IPS-18a (cell line): ENCODE measurements at regions not wholly inside any gene's neighbourhood (a gene's known extent, or its start where the extent isn't known, plus 50 kb on each side); places are given as distances from the start of the nearest gene placed in this dataset.
"Not testable (repeated sequence)": the region's sequence is repeated elsewhere in the genome, so short reads cannot be mapped to it uniquely, and the experiment has no call there.

Source experiments
- H3K27ac ChIP-seq: one replicate; pipeline ENCODE4 v1.5.1; 2013; ENCODE audit warnings: low read length
- H3K27me3 ChIP-seq: one replicate; pipeline ENCODE4 v1.6.1; 2013; ENCODE audit warnings: mild to moderate bottlenecking, low read length; ENCODE audit not compliant: control insufficient read depth, insufficient read depth
- H3K36me3 ChIP-seq: one replicate; pipeline ENCODE4 v1.6.1; 2013; ENCODE audit warnings: low read depth, low read length; ENCODE audit not compliant: control insufficient read depth
- H3K4me1 ChIP-seq: one replicate; pipeline ENCODE4 v1.6.1; 2013; ENCODE audit warnings: low read depth, low read length; ENCODE audit not compliant: control insufficient read depth
- H3K4me3 ChIP-seq: one replicate; pipeline ENCODE4 v1.5.1; 2013; ENCODE audit warnings: low read length
- H3K9ac ChIP-seq: one replicate; pipeline ENCODE4 v1.6.1; 2013; ENCODE audit warnings: mild to moderate bottlenecking, low read length, moderate library complexity
- H3K9me3 ChIP-seq: one replicate; pipeline ENCODE4 v1.6.1; 2013; ENCODE audit warnings: low read depth, low read length; ENCODE audit not compliant: control insufficient read depth

DNA sequence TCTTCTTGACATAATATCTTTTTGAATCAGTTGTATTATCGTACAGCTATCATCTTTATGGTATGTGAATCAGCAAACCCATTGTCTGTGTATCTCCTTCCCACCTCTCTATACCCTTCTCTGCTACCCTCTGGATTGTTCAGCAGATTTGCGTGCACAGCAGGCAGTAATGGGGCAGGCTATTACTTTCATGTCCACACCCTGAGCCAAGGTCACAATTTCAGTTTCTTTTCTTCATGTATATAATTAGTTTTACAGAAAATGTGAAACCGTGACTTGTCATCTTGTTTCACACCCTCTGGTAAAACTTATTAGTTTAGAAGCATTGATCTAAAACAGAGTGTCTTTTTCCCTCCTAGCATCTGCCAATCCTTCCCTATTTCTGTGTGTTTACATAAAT lies 770.4 kb upstream of the SEMA6D start:
- no peak overlapping the region for H3K9ac ChIP-seq

GRCh38 chr15:46955576-46955975 lies 761.7 kb upstream of the SEMA6D start:
- Histone ChIP-seq H3K4me3 (no peak overlapping the region), H3K27me3 (no peaks in the 10 kb centered on the region), H3K36me3 (no peaks in the 10 kb centered on the region), H3K27ac (no peak overlapping the region), H3K4me1 (no peaks in the 10 kb centered on the region), H3K9ac (no peak overlapping the region), H3K9me3 (no peaks in the 10 kb centered on the region)

More for the DNA sequence above, 770.4 kb upstream of the SEMA6D start:
- no peaks in the 10 kb centered on the region for H3K27me3 ChIP-seq
- no peak overlapping the region for H3K27ac ChIP-seq
- no peaks in the 10 kb centered on the region for H3K9me3 ChIP-seq
- H3K36me3 ChIP-seq, result no peaks in the 10 kb centered on the region
- H3K4me1 ChIP-seq, result no peaks in the 10 kb centered on the region
- H3K4me3 ChIP-seq, result no peak overlapping the region

DNA sequence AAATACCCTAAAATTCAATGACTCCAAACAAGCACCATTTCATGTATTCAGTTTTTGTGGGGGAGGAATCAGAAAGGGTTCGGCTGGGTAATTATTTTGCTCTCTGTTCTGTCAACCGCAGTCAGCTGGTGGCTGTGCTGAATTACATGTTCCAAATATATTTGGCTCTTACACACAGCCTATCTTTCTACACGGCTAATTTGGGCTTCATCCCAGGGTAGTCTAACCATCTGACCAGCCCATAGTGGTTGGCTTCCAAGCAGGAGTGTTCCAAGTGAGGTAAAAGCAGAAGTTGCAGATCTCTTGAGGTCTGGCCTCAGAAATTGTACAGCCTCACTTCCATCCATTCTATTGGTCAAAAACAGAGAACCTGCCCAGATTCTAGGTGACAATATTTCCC lies 760.8 kb upstream of the SEMA6D start:
- no peaks in the 10 kb centered on the region for H3K4me1 ChIP-seq
- H3K36me3 ChIP-seq, result no peaks in the 10 kb centered on the region
- H3K27me3 ChIP-seq, result no peaks in the 10 kb centered on the region
- no peaks in the 10 kb centered on the region for H3K9me3 ChIP-seq
- H3K27ac ChIP-seq, result no peak overlapping the region
- H3K9ac ChIP-seq, result no peak overlapping the region
- no peak overlapping the region for H3K4me3 ChIP-seq

DNA sequence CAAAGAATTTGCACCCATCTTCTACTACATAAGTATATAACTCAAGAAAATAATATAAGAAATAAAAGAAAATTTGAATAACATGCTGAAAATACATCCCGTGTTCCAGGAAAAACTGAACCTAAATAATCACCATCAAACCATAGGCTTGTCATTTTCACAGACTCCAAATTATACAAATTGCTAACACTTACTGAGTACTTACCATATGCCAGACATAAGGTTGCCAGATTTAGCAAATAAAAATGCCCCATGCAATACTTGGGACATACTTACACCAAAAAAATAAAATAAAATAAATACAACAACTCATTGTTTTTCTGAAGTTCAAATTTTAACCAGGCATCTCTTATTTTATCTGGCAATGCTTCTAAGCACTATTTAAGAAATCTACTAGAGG lies 760.4 kb upstream of the SEMA6D start:
- Histone ChIP-seq H3K4me1 (no peaks in the 10 kb centered on the region), H3K36me3 (no peaks in the 10 kb centered on the region), H3K27ac (no peak overlapping the region), H3K4me3 (no peak overlapping the region), H3K9me3 (no peaks in the 10 kb centered on the region), H3K27me3 (no peaks in the 10 kb centered on the region), H3K9ac (no peak overlapping the region)

DNA sequence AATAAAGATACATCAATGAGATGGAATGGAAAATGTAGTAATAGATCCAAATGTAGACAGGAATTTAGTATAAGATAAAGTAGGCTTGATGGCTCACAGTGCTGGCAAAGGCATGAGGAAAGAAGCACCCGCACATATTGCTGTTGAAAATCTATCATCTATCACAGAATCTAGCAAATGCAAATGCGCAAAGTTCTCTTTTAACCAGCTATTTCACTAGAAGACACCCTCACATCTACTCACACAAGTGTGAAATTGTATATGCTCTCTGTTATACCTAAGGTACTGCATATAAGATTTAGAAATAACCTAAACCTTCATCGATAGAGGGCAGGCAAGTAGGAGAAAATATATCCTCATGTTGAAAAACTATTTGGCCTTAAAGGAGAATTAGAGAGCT lies 756.7 kb upstream of the SEMA6D start:
- Histone ChIP-seq H3K27ac (no peak overlapping the region), H3K9ac (no peak overlapping the region), H3K36me3 (no peaks in the 10 kb centered on the region), H3K4me1 (no peaks in the 10 kb centered on the region), H3K9me3 (no peaks in the 10 kb centered on the region), H3K4me3 (no peak overlapping the region), H3K27me3 (no peaks in the 10 kb centered on the region)

DNA sequence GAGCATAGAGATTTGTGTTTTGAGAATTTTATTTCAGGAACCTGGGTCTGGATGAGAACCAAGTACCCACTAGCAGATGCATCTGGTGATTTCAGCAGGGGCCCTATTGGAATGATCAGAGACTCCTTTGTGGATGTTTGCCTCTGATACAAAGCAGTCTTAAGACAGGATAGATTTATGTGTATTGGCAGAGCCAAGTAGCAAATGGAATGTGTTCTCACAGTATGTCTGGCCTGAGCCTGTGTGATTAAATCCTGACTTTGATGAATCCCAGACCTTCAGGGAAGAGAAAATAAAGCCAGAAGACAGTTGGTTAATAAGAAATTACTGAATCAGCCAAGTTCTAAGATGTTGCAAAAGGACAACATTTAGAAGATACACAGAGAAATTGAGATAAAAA lies 755.5 kb upstream of the SEMA6D start:
- H3K27ac ChIP-seq, result no peak overlapping the region
- H3K4me3 ChIP-seq, result no peak overlapping the region
- H3K36me3 ChIP-seq, result no peaks in the 10 kb centered on the region
- no peaks in the 10 kb centered on the region for H3K4me1 ChIP-seq
- H3K27me3 ChIP-seq, result no peaks in the 10 kb centered on the region
- H3K9me3 ChIP-seq, result no peaks in the 10 kb centered on the region
- no peak overlapping the region for H3K9ac ChIP-seq

DNA sequence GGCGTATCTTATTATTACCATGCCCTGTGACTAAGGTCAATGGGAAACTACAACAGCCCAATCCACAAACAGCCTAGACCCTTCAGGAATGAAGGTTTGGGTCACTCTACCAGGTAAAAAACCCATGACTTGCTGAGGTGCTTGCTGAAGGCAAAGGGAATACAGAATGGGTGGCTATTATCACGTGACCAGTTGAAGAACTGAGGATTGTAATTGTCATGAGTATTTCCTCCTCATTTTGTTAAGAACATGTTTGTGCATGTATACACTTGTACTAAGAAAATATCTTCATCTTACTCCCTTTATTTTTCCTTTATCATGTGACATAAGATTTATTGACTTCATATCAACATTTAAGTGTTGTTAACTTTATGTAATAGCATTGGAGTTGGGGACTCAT lies 729.2 kb upstream of the SEMA6D start:
- H3K9ac ChIP-seq, H3K4me3 ChIP-seq, H3K36me3 ChIP-seq, H3K4me1 ChIP-seq, H3K27me3 ChIP-seq, H3K27ac ChIP-seq: not testable (repeated sequence)
- H3K9me3 ChIP-seq, result peaks cover 12% of the 10 kb centered on the region

DNA sequence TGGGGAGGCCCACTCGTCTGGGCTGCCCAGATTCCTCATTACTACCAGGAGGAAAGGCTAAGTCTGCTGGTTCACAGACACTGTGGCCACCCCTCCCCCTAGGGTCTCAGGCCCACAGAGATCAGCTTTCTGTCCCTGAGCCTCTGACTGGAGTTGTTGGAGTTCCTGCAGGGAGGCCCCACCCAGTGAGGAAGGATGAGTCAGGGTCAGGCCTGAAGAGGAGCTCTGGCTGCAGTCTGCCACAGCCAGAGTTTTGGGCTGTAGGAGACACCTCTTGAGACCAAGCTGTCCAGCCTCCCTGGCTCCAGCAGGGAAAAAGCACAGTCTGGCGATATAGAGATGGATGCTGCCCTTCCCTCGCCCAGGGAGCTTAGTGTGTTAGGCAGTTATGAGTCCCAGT lies 720.9 kb upstream of the SEMA6D start:
- Histone ChIP-seq H3K4me1 (no peaks in the 10 kb centered on the region), H3K27ac (no peak overlapping the region), H3K9me3 (no peaks in the 10 kb centered on the region), H3K4me3 (no peak overlapping the region), H3K9ac (no peak overlapping the region), H3K27me3 (no peaks in the 10 kb centered on the region), H3K36me3 (no peaks in the 10 kb centered on the region)

DNA sequence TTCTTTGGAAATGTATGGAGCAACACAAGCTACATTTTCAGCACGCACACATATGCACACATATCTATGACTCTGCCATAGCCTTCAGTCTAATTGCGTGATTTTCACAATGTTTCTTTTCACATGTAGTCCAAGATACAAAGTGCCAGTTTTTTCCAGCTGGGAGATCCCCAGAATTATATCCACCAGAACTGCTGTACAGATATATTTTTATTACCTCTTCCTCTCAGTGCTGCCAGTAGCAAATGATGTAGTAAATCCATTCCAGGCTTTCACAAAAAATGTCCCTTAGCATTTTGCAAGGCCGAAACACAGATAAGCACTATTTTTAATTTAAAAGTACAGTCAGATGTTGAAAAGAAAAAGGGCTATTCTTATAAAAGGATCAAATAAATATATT lies 719.8 kb upstream of the SEMA6D start:
- Histone ChIP-seq H3K4me3 (no peak overlapping the region), H3K4me1 (no peaks in the 10 kb centered on the region), H3K36me3 (no peaks in the 10 kb centered on the region), H3K9me3 (no peaks in the 10 kb centered on the region), H3K9ac (no peak overlapping the region), H3K27me3 (no peaks in the 10 kb centered on the region), H3K27ac (no peak overlapping the region)

GRCh38 chr15:47003568-47003967 lies 713.7 kb upstream of the SEMA6D start:
- Histone ChIP-seq H3K27me3 (no peaks in the 10 kb centered on the region), H3K27ac (no peak overlapping the region), H3K9ac (no peak overlapping the region), H3K36me3 (no peaks in the 10 kb centered on the region), H3K4me1 (no peaks in the 10 kb centered on the region), H3K9me3 (no peaks in the 10 kb centered on the region), H3K4me3 (no peak overlapping the region)

GRCh38 chr15:47013446-47013845 lies 703.9 kb upstream of the SEMA6D start:
- no peaks in the 10 kb centered on the region for H3K4me1 ChIP-seq
- H3K27me3 ChIP-seq, result no peaks in the 10 kb centered on the region
- H3K4me3 ChIP-seq, result no peak overlapping the region
- H3K36me3 ChIP-seq, result no peaks in the 10 kb centered on the region
- no peaks in the 10 kb centered on the region for H3K9me3 ChIP-seq
- no peak overlapping the region for H3K27ac ChIP-seq
- H3K9ac ChIP-seq, result no peak overlapping the region

DNA sequence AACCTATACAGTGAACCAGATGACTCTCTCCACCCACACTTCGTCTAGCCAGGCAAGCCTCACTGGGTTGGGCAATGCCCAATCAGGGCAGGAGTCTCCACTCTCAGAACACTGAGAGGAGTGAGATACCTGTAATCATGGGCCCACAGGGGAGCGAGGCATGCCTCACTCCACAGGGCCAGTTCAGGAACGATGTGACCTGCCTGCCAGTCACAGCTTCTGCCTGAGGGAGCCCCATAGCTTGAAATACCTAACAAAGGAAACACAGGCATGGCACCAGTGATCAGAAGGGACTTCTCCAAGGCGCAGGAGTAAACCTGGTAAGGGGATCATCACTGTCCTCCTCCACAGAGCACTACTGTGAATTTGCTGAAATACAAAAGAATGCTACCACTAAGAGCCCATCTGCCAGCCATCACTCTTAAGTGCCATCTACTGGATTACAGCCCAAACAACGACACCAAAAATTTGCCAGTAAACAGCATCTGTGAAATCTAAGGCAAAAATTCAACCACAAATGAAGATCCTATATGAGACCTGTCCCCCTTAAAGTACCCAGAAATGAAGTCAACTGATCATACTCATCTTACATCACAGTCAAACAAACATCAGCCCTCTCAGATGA lies 689.9 kb upstream of the SEMA6D start:
- no peak overlapping the region for H3K9ac ChIP-seq
- H3K4me1 ChIP-seq, result no peaks in the 10 kb centered on the region
- no peaks in the 10 kb centered on the region for H3K36me3 ChIP-seq
- H3K9me3 ChIP-seq, result no peaks in the 10 kb centered on the region
- no peaks in the 10 kb centered on the region for H3K27me3 ChIP-seq
- no peak overlapping the region for H3K27ac ChIP-seq
- no peak overlapping the region for H3K4me3 ChIP-seq
